DOHH2 (cell line): ENCODE measurements at regions not wholly inside any gene's neighbourhood (a gene's known extent, or its start where the extent isn't known, plus 50 kb on each side); places are given as distances from the start of the nearest gene placed in this dataset.

Experiments used
- H3F3A ChIP-seq: fragments of 200-600 bp; sonication (generic), shearing (Covaris generic); 2 replicates; pipeline ENCODE4 v1.6.0; 2016; ENCODE audit warnings: antibody characterized with exemption, mild to moderate bottlenecking; ENCODE audit not compliant: control insufficient read depth, insufficient read depth
- H3K27ac ChIP-seq: fragments of 200-600 bp; sonication (generic); 2 replicates; pipeline ENCODE4 v1.5.1; 2014; ENCODE audit warnings: low read depth, mild to moderate bottlenecking, low read length, moderate library complexity
- H3K27me3 ChIP-seq: fragments of 200-600 bp; sonication (generic); 2 replicates; pipeline ENCODE4 v1.6.1; 2014; ENCODE audit warnings: mild to moderate bottlenecking, low read length, mixed read lengths; ENCODE audit not compliant: control insufficient read depth
- H3K36me3 ChIP-seq: fragments of 200-600 bp; sonication (generic); 2 replicates; pipeline ENCODE4 v1.6.1; 2014; ENCODE audit warnings: mild to moderate bottlenecking, low read length, moderate library complexity, mixed read lengths; ENCODE audit not compliant: control insufficient read depth
- H3K4me1 ChIP-seq: fragments of 200-600 bp; sonication (generic); 2 replicates; pipeline ENCODE4 v1.6.1; 2014; ENCODE audit warnings: mild to moderate bottlenecking, low read length, mixed read lengths; ENCODE audit not compliant: control insufficient read depth
- H3K4me2 ChIP-seq: fragments of 200-600 bp; sonication (generic); 2 replicates; pipeline ENCODE4 v1.6.0; 2014; ENCODE audit warnings: mild to moderate bottlenecking, low read length, moderate library complexity
- H3K4me3 ChIP-seq: fragments of 200-600 bp; sonication (generic); 2 replicates; pipeline ENCODE4 v1.5.1; 2014; ENCODE audit warnings: mild to moderate bottlenecking, low read length, mixed read lengths
- H3K79me2 ChIP-seq: fragments of 200-600 bp; sonication (generic); 2 replicates; pipeline ENCODE4 v1.6.1; 2014; ENCODE audit warnings: mild to moderate bottlenecking, low read length, mixed read lengths; ENCODE audit not compliant: control insufficient read depth
- H3K9me2 ChIP-seq: fragments of 200-600 bp; sonication (generic); replicated peaks from 2 replicates; pipeline ENCODE4 v1.6.1; 2014; ENCODE audit warnings: mild to moderate bottlenecking, low read length, mixed read lengths; ENCODE audit not compliant: control insufficient read depth
- H3K9me3 ChIP-seq: fragments of 200-600 bp; sonication (generic); 2 replicates; pipeline ENCODE4 v1.6.1; 2014; ENCODE audit warnings: antibody characterized with exemption, low read length, mixed read lengths; ENCODE audit not compliant: control insufficient read depth, insufficient read depth
- H4K20me1 ChIP-seq: fragments of 200-600 bp; sonication (generic); 2 replicates; pipeline ENCODE4 v1.6.0; 2014; ENCODE audit warnings: low read depth, mild to moderate bottlenecking, antibody characterized with exemption, low read length, moderate library complexity; ENCODE audit not compliant: control insufficient read depth, insufficient read depth
- EZH2phosphoT487 ChIP-seq: fragments of 200-600 bp; sonication (generic); IDR thresholded peaks from 2 replicates; pipeline ENCODE4 v1.6.1; 2017; ENCODE audit warnings: borderline replicate concordance, mild to moderate bottlenecking, antibody characterized with exemption, low read length, moderate library complexity, mixed read lengths
- TF ChIP-seq, protein P1 (sequence below): fragments of 200-600 bp; sonication (generic); IDR thresholded peaks from one replicate; pipeline ENCODE4 v1.5.1; 2014; ENCODE audit warnings: antibody characterized with exemption, mild to moderate bottlenecking, low read depth, low read length; ENCODE audit not compliant: poor library complexity, severe bottlenecking

GRCh38 chr7:46208635-46209525 lies 287.8 kb upstream of the IGFBP3 start:
- H3K9me2 ChIP-seq = no peaks in the 10 kb centered on the region
- H3K27ac ChIP-seq = no peak overlapping the region
- H3K4me2 ChIP-seq = no peak overlapping the region
- no peaks in the 10 kb centered on the region for H3K79me2 ChIP-seq
- H3K36me3 ChIP-seq = no peaks in the 10 kb centered on the region
- TF ChIP-seq EZH2phosphoT487 = no peak
- TF ChIP-seq, protein P1, sequence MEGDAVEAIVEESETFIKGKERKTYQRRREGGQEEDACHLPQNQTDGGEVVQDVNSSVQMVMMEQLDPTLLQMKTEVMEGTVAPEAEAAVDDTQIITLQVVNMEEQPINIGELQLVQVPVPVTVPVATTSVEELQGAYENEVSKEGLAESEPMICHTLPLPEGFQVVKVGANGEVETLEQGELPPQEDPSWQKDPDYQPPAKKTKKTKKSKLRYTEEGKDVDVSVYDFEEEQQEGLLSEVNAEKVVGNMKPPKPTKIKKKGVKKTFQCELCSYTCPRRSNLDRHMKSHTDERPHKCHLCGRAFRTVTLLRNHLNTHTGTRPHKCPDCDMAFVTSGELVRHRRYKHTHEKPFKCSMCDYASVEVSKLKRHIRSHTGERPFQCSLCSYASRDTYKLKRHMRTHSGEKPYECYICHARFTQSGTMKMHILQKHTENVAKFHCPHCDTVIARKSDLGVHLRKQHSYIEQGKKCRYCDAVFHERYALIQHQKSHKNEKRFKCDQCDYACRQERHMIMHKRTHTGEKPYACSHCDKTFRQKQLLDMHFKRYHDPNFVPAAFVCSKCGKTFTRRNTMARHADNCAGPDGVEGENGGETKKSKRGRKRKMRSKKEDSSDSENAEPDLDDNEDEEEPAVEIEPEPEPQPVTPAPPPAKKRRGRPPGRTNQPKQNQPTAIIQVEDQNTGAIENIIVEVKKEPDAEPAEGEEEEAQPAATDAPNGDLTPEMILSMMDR = no peak
- H3K4me3 ChIP-seq = no peak overlapping the region
- H4K20me1 ChIP-seq = no peaks in the 10 kb centered on the region
- H3F3A ChIP-seq = no peaks in the 10 kb centered on the region
- no peaks in the 10 kb centered on the region for H3K9me3 ChIP-seq
- H3K27me3 ChIP-seq = no peaks in the 10 kb centered on the region
- H3K4me1 ChIP-seq = no peaks in the 10 kb centered on the region

- TF ChIP-seq EZH2phosphoT487 = no peak
- TF ChIP-seq, protein P1 = no peak
- Histone ChIP-seq H3K9me2 (no peaks in the 10 kb centered on the region), H4K20me1 (no peaks in the 10 kb centered on the region), H3K9me3 (no peaks in the 10 kb centered on the region), H3K36me3 (no peaks in the 10 kb centered on the region), H3K4me2 (no peak overlapping the region), H3K79me2 (no peaks in the 10 kb centered on the region), H3F3A (no peaks in the 10 kb centered on the region), H3K4me3 (no peak overlapping the region), H3K4me1 (no peaks in the 10 kb centered on the region), H3K27me3 (no peaks in the 10 kb centered on the region), H3K27ac (no peak overlapping the region)
Measured at GRCh38 chr7:46207931-46208634, 287.0 kb upstream of the IGFBP3 start.

- Histone ChIP-seq H3K27ac (no peak overlapping the region), H4K20me1 (no peaks in the 10 kb centered on the region), H3K36me3 (no peaks in the 10 kb centered on the region), H3K27me3 (no peaks in the 10 kb centered on the region), H3K4me1 (no peaks in the 10 kb centered on the region), H3F3A (no peaks in the 10 kb centered on the region), H3K79me2 (no peaks in the 10 kb centered on the region), H3K9me3 (no peaks in the 10 kb centered on the region), H3K4me3 (no peak overlapping the region), H3K4me2 (no peak overlapping the region), H3K9me2 (no peaks in the 10 kb centered on the region)
- no peak for TF ChIP-seq EZH2phosphoT487
- TF ChIP-seq, protein P1 = no peak
Measured at GRCh38 chr7:46206476-46207060, 285.5 kb upstream of the IGFBP3 start.
